ENCODE measurements at regions not wholly inside any gene's neighbourhood (a gene's known extent, or its start where the extent isn't known, plus 50 kb on each side); places are given as distances from the start of the nearest gene placed in this dataset.

- no peak for DNase-seq (ENCODE audit: low read depth)
- no peak for TF ChIP-seq CTCF (conservative IDR thresholded peaks at IDR 0.05; ENCODE audit: low read length)
- H3K4me3 ChIP-seq (ENCODE audit: low read length): no peak overlapping the region
These were observed 50.2 kb upstream of the FGF3 start for GRCh38 chr11:69869311-69869939.

- DNase-seq (ENCODE audit: low read depth): peak; percentile 34
- TF ChIP-seq CTCF (conservative IDR thresholded peaks at IDR 0.05; ENCODE audit: low read length): no peak
- no peak overlapping the region for H3K4me3 ChIP-seq (ENCODE audit: low read length)
These were observed 51.5 kb upstream of the FGF3 start for GRCh38 chr11:69870766-69871165.

GRCh38 chr11:69873166-69874077, 54.2 kb upstream of the FGF3 start:
- no peak for TF ChIP-seq CTCF (conservative IDR thresholded peaks at IDR 0.05; ENCODE audit: low read length)
- no peak overlapping the region for H3K4me3 ChIP-seq (ENCODE audit: low read length)
- no peak for DNase-seq (ENCODE audit: low read depth)

- TF ChIP-seq CTCF (conservative IDR thresholded peaks at IDR 0.05; ENCODE audit: low read length): no peak
- DNase-seq (ENCODE audit: low read depth): no peak
These were observed 55.2 kb upstream of the FGF3 start for GRCh38 chr11:69874178-69874983.

GRCh38 chr11:69874984-69875624, 55.9 kb upstream of the FGF3 start:
- DNase-seq (ENCODE audit: low read depth): no peak
- no peak for TF ChIP-seq CTCF (conservative IDR thresholded peaks at IDR 0.05; ENCODE audit: low read length)
- no peak overlapping the region for H3K4me3 ChIP-seq (ENCODE audit: low read length)

More at GRCh38 chr11:69874178-69874983, 55.2 kb upstream of the FGF3 start:
- no peak overlapping the region for H3K4me3 ChIP-seq (ENCODE audit: low read length)

DNA sequence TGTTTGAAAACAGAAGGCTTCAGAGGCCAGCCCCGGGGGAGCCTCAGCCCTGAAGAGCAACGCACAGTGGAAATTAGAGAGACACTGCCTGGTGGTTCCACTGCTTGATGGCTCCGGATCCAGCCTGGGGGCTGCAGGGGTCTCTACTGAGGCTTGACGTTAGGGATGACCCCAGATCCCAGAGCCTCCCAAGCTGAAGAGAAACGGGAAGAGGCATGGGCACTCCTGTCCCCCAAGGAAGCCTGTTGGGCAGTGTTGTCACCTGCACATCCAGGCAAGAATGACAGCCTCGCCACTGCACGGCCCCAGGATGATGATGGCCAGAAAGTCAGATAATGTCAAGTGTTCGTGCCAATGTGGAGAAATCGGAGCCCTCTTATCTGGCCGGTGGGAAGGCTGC, 56.8 kb upstream of the FGF3 start:
- no peak for TF ChIP-seq CTCF (conservative IDR thresholded peaks at IDR 0.05; ENCODE audit: low read length)
- DNase-seq (ENCODE audit: low read depth): no peak
- no peak overlapping the region for H3K4me3 ChIP-seq (ENCODE audit: low read length)
